ACHN (cell line): ENCODE measurements at regions not wholly inside any gene's neighbourhood (a gene's known extent, or its start where the extent isn't known, plus 50 kb on each side); places are given as distances from the start of the nearest gene placed in this dataset.

Source experiments
- DNase-seq: peaks from one replicate; pipeline ENCODE4 v3.0.0-alpha.2; 2015
- in situ Hi-C: cut with HindIII; loops from 2 replicates; pipeline ENCODE4 v1.10.0; 2017; ENCODE audit warnings: low sequenced_read_pairs, low pct_ligation_motif_present, low pct_unique_long_range_greater_than_20kb

- no peak for DNase-seq
- in situ Hi-C loops, result no loop called here
These were observed 1097.8 kb downstream of the PCDH17 start for GRCh38 chr13:58729361-58729760.

- in situ Hi-C loops, result no loop called here
- DNase-seq, result no peak
These were observed 1113.1 kb downstream of the PCDH17 start for GRCh38 chr13:58744686-58745085.

GRCh38 chr13:58767566-58767965, 1136.0 kb downstream of the PCDH17 start:
- in situ Hi-C loops, result no loop called here
- no peak for DNase-seq

GRCh38 chr13:58773280-58773859, 1141.8 kb downstream of the PCDH17 start:
- in situ Hi-C loops, result no loop called here
- no peak for DNase-seq

GRCh38 chr13:58782736-58783135, 1151.2 kb downstream of the PCDH17 start:
- in situ Hi-C loops, result no loop called here
- no peak for DNase-seq

- DNase-seq, result no peak
- in situ Hi-C loops, result no loop called here
These were observed 1161.3 kb downstream of the PCDH17 start for GRCh38 chr13:58792854-58793253.

GRCh38 chr13:58795715-58796114, 1164.2 kb downstream of the PCDH17 start:
- no peak for DNase-seq
- in situ Hi-C loops, result no loop called here

- DNase-seq, result no peak
- in situ Hi-C loops, result no loop called here
These were observed 1173.3 kb downstream of the PCDH17 start for GRCh38 chr13:58804832-58805231.

- in situ Hi-C loops, result no loop called here
- no peak for DNase-seq
These were observed 1174.9 kb downstream of the PCDH17 start for GRCh38 chr13:58806401-58806800.

- in situ Hi-C loops, result no loop called here
- DNase-seq, result no peak
These were observed 1192.2 kb downstream of the PCDH17 start for GRCh38 chr13:58823701-58824100.

GRCh38 chr13:58827904-58828303, 1196.4 kb downstream of the PCDH17 start:
- in situ Hi-C loops, result no loop called here
- no peak for DNase-seq

GRCh38 chr13:58830841-58831240, 1199.3 kb downstream of the PCDH17 start:
- in situ Hi-C loops, result no loop called here
- DNase-seq, result no peak

GRCh38 chr13:58838615-58839014, 1207.1 kb downstream of the PCDH17 start:
- DNase-seq, result no peak
- in situ Hi-C loops, result no loop called here

GRCh38 chr13:58843071-58843470, 1211.5 kb downstream of the PCDH17 start:
- DNase-seq, result no peak
- in situ Hi-C loops, result no loop called here

- in situ Hi-C loops, result no loop called here
- no peak for DNase-seq
These were observed 1212.0 kb downstream of the PCDH17 start for GRCh38 chr13:58843567-58843966.

GRCh38 chr13:58850161-58850560, 1218.6 kb downstream of the PCDH17 start:
- in situ Hi-C loops, result no loop called here
- no peak for DNase-seq

GRCh38 chr13:58852076-58852475, 1220.5 kb downstream of the PCDH17 start:
- in situ Hi-C loops, result no loop called here
- no peak for DNase-seq

- in situ Hi-C loops, result no loop called here
- peak; percentile 12 for DNase-seq
These were observed 1223.7 kb downstream of the PCDH17 start for GRCh38 chr13:58855283-58855682.

- in situ Hi-C loops, result no loop called here
These were observed 1227.4 kb downstream of the PCDH17 start for GRCh38 chr13:58858870-58859371.

GRCh38 chr13:58865286-58865685, 1233.7 kb downstream of the PCDH17 start:
- in situ Hi-C loops, result no loop called here
- no peak for DNase-seq

More at GRCh38 chr13:58858870-58859371, 1227.4 kb downstream of the PCDH17 start:
- DNase-seq, result no peak

GRCh38 chr13:58869566-58869965, 1238.0 kb downstream of the PCDH17 start:
- in situ Hi-C loops, result no loop called here
- no peak for DNase-seq
